ENCODE measurements at regions not wholly inside any gene's neighbourhood (a gene's known extent, or its start where the extent isn't known, plus 50 kb on each side); places are given as distances from the start of the nearest gene placed in this dataset.
"Not testable (repeated sequence)": the region's sequence is repeated elsewhere in the genome, so short reads cannot be mapped to it uniquely, and the experiment has no call there.

- H3K27me3 ChIP-seq; H3K4me3 ChIP-seq; H3K4me1 ChIP-seq; DNase-seq; intact Hi-C loops (cut with DNase I; ENCODE audit: low total_unique reads); in situ Hi-C loops (cut with MboI; ENCODE audit: low pct_ligation_motif_present in 1 of 4, low pct_unique_long_range_greater_than_20kb in 1 of 4, low sequenced_read_pairs in 3 of 4); H3K27ac ChIP-seq; H3K9me3 ChIP-seq; H3K36me3 ChIP-seq: not testable (repeated sequence)
- 98% methylated on average over 51 of the region's 62 CpGs; no CpG with 5 or more reads in 1 of the 2 donors for WGBS, 2 donors (ENCODE audit: low coverage in 1 of 2)
These were observed 250.5 kb downstream of the ANKRD30B start for GRCh38 chr18:14998360-14999042.

GRCh38 chr18:14999085-14999975, 251.4 kb downstream of the ANKRD30B start:
- no peaks in the 10 kb centered on the region for H3K27me3 ChIP-seq
- intact Hi-C loops (cut with DNase I; ENCODE audit: low total_unique reads) (no loop called here), in situ Hi-C loops (cut with MboI; ENCODE audit: low pct_ligation_motif_present in 1 of 4, low pct_unique_long_range_greater_than_20kb in 1 of 4, low sequenced_read_pairs in 3 of 4) (no loop called here)
- no peaks in the 10 kb centered on the region for H3K4me1 ChIP-seq
- H3K4me3 ChIP-seq, result peak overlapping the region in 3 of 4 donors; percentile 15 to 41 (median 17)
- TF ChIP-seq CTCF (IDR thresholded peaks at IDR 0.05) (no peak), EP300 (IDR thresholded peaks at IDR 0.05; ENCODE audit: low read depth) (no peak), POLR2A (IDR thresholded peaks at IDR 0.05) (no peak), POLR2AphosphoS5 (IDR thresholded peaks at IDR 0.05) (no peak)
- no peaks in the 10 kb centered on the region for H3K36me3 ChIP-seq
- DNase-seq, result no peak
- 41 to 79% methylated on average over 15 to 100 of the region's 105 CpGs for WGBS, 2 donors (ENCODE audit: low coverage in 1 of 2)
- H3K9me3 ChIP-seq, result no peaks in the 10 kb centered on the region
- peak overlapping the region in 1 of 4 donors; percentile 39 for H3K27ac ChIP-seq

- not testable (repeated sequence) for DNase-seq
These were observed 252.4 kb downstream of the ANKRD30B start for GRCh38 chr18:15000119-15001037.

GRCh38 chr18:15001038-15001794, 253.2 kb downstream of the ANKRD30B start:
- H3K9me3 ChIP-seq; H3K27me3 ChIP-seq; DNase-seq; H3K4me1 ChIP-seq; H3K4me3 ChIP-seq; H3K36me3 ChIP-seq; intact Hi-C loops (cut with DNase I; ENCODE audit: low total_unique reads); in situ Hi-C loops (cut with MboI; ENCODE audit: low pct_ligation_motif_present in 1 of 4, low pct_unique_long_range_greater_than_20kb in 1 of 4, low sequenced_read_pairs in 3 of 4); H3K27ac ChIP-seq: not testable (repeated sequence)
- WGBS, 2 donors (ENCODE audit: low coverage in 1 of 2), result 87 to 100% methylated on average over 1 to 19 of the region's 21 CpGs

More at GRCh38 chr18:15000119-15001037, 252.4 kb downstream of the ANKRD30B start:
- Histone ChIP-seq H3K27ac (peak overlapping the region in 1 of 4 donors; percentile 39), H3K4me3 (peak overlapping the region in 3 of 4 donors; percentile 15 to 41 (median 17))
- intact Hi-C loops (cut with DNase I; ENCODE audit: low total_unique reads); H3K27me3 ChIP-seq; H3K36me3 ChIP-seq; in situ Hi-C loops (cut with MboI; ENCODE audit: low pct_ligation_motif_present in 1 of 4, low pct_unique_long_range_greater_than_20kb in 1 of 4, low sequenced_read_pairs in 3 of 4); H3K4me1 ChIP-seq; H3K9me3 ChIP-seq: not testable (repeated sequence)
- TF ChIP-seq CTCF (IDR thresholded peaks at IDR 0.05), result peak in 4 of 5 experiments; percentile 21 to 64 (median 25)
- WGBS, 2 donors (ENCODE audit: low coverage in 1 of 2), result 82% methylated on average over 46 of the region's 54 CpGs; no CpG with 5 or more reads in 1 of the 2 donors

GRCh38 chr18:15001795-15002107, 253.8 kb downstream of the ANKRD30B start:
- intact Hi-C loops (cut with DNase I; ENCODE audit: low total_unique reads); H3K27ac ChIP-seq; H3K9me3 ChIP-seq; H3K4me1 ChIP-seq; H3K27me3 ChIP-seq; in situ Hi-C loops (cut with MboI; ENCODE audit: low pct_ligation_motif_present in 1 of 4, low pct_unique_long_range_greater_than_20kb in 1 of 4, low sequenced_read_pairs in 3 of 4); DNase-seq; H3K36me3 ChIP-seq; H3K4me3 ChIP-seq: not testable (repeated sequence)
- WGBS, 2 donors (ENCODE audit: low coverage in 1 of 2), result 86% methylated on average over 10 of the region's 10 CpGs; no CpG with 5 or more reads in 1 of the 2 donors

GRCh38 chr18:15002765-15003164, 254.8 kb downstream of the ANKRD30B start:
- 33% methylated on average over 2 of the region's 3 CpGs; no CpG with 5 or more reads in 1 of the 2 donors for WGBS, 2 donors (ENCODE audit: low coverage in 1 of 2)
- H3K4me1 ChIP-seq; intact Hi-C loops (cut with DNase I; ENCODE audit: low total_unique reads); H3K27me3 ChIP-seq; H3K36me3 ChIP-seq; H3K4me3 ChIP-seq; H3K27ac ChIP-seq; DNase-seq; in situ Hi-C loops (cut with MboI; ENCODE audit: low pct_ligation_motif_present in 1 of 4, low pct_unique_long_range_greater_than_20kb in 1 of 4, low sequenced_read_pairs in 3 of 4); H3K9me3 ChIP-seq: not testable (repeated sequence)

GRCh38 chr18:15003231-15003630, 255.3 kb downstream of the ANKRD30B start:
- H3K4me1 ChIP-seq; in situ Hi-C loops (cut with MboI; ENCODE audit: low pct_ligation_motif_present in 1 of 4, low pct_unique_long_range_greater_than_20kb in 1 of 4, low sequenced_read_pairs in 3 of 4); H3K27ac ChIP-seq; DNase-seq; H3K36me3 ChIP-seq; H3K4me3 ChIP-seq; H3K9me3 ChIP-seq; H3K27me3 ChIP-seq; intact Hi-C loops (cut with DNase I; ENCODE audit: low total_unique reads): not testable (repeated sequence)
- 83% methylated on average over 2 of the region's 12 CpGs; no CpG with 5 or more reads in 1 of the 2 donors for WGBS, 2 donors (ENCODE audit: low coverage in 1 of 2)
